GM18517 (cell line): ENCODE measurements at regions not wholly inside any gene's neighbourhood (a gene's known extent, or its start where the extent isn't known, plus 50 kb on each side); places are given as distances from the start of the nearest gene placed in this dataset.
A peak's percentile ranks its signal among the peaks of the same experiment; 100 is the strongest.
"Not testable (repeated sequence)": the region's sequence is repeated elsewhere in the genome, so short reads cannot be mapped to it uniquely, and the experiment has no call there.

Experiments used
- ATAC-seq: cut with Tn5 transposase; IDR thresholded peaks from one replicate; pipeline ENCODE4 v1.9.1; 2021; ENCODE audit warnings: mild to moderate bottlenecking, moderate library complexity; ENCODE audit not compliant: unreplicated experiment

DNA sequence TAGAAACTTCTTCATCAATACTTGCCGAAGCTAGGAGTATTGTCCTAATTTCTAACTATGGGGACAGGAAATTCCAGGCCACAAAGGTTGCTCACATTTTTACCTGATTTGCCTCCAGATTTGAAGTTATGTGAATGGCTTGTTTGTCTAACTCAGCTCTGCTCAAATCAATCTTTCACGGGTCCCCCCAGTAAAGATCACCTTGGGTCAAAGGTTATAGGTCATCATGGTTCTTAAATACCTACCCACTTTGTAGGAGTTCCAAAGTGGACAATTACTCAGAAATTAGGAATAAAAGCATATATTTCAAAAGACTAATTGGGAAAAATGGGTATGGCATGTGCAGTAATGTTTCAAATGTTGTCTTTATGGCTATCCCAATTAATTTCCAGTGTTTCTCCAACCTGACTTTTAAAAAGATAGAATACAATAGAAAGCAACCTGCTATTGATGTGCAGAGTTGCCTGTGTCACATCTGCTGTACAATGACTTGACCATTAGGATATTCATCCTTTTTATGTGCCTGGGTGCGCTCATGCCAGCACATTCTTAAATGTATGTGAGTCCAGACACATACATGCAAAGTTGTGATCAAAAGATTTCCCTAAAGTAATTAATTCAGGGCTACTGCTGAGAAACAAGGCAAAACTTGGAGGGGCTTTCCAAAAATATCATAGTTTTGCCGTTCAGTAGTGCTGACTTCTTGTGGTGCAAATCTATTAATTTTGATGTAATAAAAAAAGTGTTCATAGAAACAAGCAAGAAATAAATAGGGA lies 126.1 kb downstream of the MYCN start:
- no peak for ATAC-seq

DNA sequence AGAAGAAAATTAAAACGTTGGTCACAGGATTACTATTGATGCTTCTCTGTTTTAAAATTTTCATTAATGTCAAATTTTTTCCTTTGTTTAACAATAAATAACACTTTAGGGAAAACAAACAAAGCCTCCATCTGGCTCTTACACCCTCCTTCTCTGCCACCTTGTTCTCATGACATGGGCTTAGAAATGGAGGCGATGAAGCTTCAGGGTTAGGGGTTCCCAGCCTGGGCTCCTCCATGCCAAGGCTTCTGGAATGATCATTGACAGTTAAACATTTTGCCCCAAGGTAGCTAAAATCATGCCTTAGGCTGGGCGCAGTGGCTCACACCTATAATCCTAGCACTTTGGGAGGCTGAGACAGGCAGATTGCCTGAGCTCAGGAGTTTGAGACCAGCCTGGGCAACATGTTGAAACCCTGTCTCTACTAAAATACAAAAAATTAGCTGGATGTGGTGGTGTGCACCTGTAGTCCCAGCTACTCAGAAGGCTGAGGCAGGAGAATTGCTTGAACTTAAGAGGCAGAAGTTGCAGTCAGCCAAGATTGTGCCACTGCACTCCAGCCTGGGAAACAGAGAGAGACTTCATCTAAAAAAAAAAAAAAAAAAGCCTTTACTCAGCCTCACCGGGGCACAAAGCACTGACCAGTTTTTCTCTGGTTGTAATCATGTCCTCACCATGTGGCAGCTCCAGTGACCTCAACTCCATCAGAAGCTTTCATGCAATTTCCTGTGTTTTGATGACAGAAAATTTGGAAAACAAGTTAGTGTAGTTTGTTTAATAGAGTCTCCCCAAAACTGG lies 125.1 kb downstream of the MYCN start:
- not testable (repeated sequence) for ATAC-seq

DNA sequence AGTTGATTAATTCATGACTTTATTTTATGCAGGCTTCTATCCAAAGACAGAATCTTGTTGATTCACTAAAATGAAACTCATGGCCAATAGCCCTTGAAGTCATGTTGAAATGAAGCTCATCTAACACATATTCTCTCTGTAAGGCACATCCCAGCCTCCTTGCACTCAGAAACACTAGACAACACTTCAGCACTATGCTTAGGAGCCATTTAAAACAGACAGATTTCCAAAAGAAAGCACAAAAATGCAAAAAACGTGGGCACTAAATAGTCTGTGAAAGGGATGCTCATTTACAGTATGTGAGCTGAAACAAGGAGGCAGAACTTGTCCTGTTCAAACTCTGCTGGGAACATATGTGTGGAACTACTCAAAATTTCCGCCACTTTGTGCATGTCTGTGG lies 124.4 kb downstream of the MYCN start:
- ATAC-seq = no peak

- ATAC-seq = no peak
Measured at GRCh38 chr2:16063955-16064633, 123.7 kb downstream of the MYCN start.

- ATAC-seq = no peak
Measured at GRCh38 chr2:16063251-16063850, 123.0 kb downstream of the MYCN start.

GRCh38 chr2:16062471-16063250 lies 122.3 kb downstream of the MYCN start:
- no peak for ATAC-seq

DNA sequence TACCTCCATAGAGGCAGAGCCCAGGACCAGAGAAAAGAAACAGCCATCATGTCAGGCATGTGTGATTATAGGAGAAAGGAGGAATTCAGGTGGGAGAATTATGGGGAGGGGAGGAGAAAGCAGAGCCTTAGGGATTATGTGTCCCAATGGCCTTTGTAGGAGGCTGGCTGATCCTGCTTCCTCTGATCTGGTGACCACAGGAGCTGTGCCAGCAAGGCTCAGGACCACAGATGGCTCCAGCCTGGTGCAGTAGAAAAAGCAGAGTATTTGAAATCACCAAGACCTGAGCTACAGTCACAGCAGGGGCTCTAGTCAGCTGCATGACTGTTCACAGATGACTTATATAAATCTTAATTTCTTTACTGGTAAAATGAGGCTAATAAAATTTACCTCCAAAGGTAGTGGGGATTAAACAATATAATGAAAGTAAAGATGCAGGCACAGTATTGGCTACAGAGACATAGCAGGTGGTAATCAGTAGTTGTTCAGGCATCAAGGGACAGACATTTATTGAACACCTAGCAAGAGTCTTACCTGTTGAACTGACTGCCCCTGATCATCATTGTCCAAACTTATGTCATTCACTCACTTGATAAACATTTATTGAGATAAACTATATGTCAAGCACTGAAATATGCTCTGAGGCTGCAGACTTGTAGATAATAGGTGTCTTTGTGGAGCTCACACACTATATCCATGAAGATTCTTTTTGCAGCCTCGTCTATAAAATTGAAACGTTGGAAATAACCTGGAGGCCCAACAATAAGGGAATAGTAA lies 121.3 kb downstream of the MYCN start:
- no peak for ATAC-seq

DNA sequence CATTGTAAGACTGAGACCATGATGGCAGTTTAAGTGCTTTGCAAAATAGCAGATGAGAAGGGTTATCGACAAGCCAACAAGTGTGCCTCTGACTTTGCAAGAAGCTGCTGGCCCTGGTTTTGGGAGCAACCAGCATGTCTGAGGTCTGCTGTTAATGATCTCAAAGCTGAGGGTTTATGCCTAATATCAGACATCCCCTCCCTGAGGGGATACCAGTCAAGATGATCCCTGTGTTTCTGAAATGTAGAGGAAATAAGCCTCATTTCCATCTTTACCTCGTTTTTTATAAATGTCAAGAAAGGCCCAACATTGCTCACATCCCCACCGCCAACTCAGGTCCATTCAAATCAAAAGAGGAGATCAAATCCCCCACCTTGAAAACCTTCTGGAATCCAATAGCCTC lies 120.6 kb downstream of the MYCN start:
- no peak for ATAC-seq

- ATAC-seq = no peak
Measured at GRCh38 chr2:16060125-16060935, 120.0 kb downstream of the MYCN start.

- ATAC-seq = no peak
Measured at GRCh38 chr2:16059393-16060016, 119.2 kb downstream of the MYCN start.

- no peak for ATAC-seq
Measured at GRCh38 chr2:16058747-16059358, 118.5 kb downstream of the MYCN start.

GRCh38 chr2:16058256-16058655 lies 117.9 kb downstream of the MYCN start:
- ATAC-seq = no peak

DNA sequence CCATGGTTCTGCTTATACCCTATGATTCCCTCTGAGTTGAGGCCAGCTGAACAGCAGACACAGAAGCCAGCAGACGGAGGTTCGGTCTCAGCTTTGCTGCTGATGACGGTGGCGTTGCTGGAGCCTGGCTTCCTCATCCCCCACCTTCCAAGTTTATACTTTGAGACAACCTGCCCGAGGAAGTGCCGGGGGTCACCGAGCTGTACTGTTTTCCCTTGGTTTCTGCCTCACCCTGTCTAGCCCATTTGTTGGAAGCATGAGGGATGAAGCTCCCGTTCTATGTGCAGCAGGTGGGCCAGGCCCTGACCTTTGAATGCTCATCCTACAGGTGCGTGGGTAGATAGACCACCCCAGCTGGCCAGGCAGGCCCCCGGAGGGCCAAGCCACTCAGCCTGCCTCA lies 117.3 kb downstream of the MYCN start:
- no peak for ATAC-seq

DNA sequence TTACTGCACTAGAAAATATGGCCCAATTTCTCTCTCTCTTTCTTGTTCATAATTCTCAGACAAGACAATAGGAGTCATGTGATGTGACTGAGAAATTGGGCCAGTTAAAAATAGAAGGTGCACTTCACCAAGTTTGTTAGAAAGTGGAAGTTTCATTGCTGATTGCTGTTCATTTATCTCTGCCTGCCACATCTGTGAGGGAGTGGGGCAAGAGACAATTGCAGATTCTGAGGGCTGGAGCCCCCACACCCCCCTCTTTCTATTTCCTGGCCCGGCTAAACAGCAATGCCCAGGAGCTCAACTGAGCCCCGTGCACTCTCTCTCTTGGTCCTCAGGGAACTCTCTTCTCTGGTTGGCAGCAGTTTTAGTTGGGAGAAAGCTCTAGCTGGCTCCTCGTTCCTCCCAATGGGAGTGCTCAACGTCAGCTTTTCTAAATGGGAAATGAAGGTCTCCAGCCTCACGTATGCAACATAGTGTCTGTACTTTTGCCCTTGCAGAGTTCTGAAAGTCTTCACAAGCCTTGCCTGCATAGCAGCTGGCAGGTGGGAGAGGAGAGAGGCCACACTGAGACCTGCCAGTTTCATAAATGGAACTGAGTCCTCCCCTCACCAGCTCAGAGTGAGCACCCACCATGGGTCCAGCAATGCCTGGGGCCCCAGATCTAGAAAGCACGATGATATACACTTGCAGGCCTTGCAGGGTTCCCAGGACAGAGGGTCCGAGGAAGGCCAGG lies 115.7 kb downstream of the MYCN start:
- peak; percentile 93 for ATAC-seq

DNA sequence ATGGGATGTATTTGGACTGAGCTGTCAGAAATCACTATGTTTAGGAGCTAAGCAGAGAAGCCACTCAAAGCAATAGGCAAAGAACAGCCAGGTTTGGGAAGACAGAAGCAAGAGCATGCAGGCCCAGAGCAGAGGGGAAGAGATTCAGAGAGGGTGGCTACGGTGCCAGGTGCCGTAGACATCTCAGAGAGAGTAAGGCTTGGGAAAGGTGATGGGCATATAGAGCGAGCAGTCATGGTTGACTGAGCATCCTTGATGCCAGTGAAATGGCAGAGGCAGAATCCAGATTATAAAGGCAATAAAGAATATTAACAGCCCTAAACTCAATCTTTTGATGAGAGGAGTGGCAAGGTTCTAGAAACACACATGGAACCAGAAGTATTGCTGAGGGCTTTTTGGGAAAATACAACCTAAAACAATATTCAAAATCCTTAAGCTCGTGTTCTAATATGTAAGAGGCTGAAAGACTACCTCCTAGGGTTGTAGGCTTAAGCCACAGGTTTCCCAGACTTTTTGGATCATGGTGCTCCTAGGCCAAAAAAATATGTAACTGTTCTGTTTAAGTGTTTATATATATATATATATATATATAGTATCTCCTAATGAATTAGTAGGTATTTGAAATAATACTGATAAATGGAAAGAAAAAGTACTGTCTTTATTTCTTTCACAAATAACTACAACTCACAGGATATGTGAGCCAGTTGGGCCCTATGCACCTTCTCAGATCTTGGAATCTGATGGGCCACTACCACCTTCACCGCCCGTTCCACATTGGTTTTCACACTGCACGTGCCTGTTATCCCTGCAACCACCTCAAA lies 113.3 kb downstream of the MYCN start:
- ATAC-seq = no peak

GRCh38 chr2:16052571-16053052 lies 112.3 kb downstream of the MYCN start:
- not testable (repeated sequence) for ATAC-seq
